ENCODE measurements at regions not wholly inside any gene's neighbourhood (a gene's known extent, or its start where the extent isn't known, plus 50 kb on each side); places are given as distances from the start of the nearest gene placed in this dataset.

DNA sequence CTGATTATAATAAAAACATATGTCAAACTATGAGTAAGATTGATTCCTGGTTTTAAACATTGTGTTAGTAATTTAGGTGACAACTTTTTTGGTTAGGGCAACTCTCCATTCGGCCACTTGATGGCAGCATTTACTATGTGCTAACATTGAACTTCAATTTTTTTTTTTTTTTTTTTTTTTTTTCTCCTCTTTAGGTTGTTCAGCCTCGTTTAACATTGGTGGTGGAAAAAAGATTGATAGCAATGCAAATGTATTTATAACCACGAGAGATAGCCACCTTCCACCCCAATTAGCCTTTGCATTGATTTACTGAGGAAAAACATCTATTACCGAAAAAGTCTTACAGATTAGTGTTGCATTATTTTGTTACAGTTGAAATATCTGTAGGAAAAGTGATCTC, 159.1 kb downstream of the CSNK1G3 start:
- peaks cover 14% of the 10 kb centered on the region for H3K4me1 Mint-ChIP-seq
- peaks cover 4% of the 10 kb centered on the region for H3K36me3 Mint-ChIP-seq
- no peak overlapping the region for H3K4me3 Mint-ChIP-seq
- H3K27me3 Mint-ChIP-seq (ENCODE audit: low read depth) = no peaks in the 10 kb centered on the region
- H3K27ac Mint-ChIP-seq = no peak overlapping the region
- TF ChIP-seq, protein P1, sequence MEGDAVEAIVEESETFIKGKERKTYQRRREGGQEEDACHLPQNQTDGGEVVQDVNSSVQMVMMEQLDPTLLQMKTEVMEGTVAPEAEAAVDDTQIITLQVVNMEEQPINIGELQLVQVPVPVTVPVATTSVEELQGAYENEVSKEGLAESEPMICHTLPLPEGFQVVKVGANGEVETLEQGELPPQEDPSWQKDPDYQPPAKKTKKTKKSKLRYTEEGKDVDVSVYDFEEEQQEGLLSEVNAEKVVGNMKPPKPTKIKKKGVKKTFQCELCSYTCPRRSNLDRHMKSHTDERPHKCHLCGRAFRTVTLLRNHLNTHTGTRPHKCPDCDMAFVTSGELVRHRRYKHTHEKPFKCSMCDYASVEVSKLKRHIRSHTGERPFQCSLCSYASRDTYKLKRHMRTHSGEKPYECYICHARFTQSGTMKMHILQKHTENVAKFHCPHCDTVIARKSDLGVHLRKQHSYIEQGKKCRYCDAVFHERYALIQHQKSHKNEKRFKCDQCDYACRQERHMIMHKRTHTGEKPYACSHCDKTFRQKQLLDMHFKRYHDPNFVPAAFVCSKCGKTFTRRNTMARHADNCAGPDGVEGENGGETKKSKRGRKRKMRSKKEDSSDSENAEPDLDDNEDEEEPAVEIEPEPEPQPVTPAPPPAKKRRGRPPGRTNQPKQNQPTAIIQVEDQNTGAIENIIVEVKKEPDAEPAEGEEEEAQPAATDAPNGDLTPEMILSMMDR (IDR thresholded peaks at IDR 0.05; ENCODE audit: unreplicated experiment) = peak; percentile 92
- peak in 1 of 2 experiments; percentile 54 for DNase-seq (ENCODE audit: low spot score in 2 of 2, unreplicated experiment in 2 of 2)
- peaks cover 4% of the 10 kb centered on the region for H3K9me3 Mint-ChIP-seq
